ENCODE measurements at regions not wholly inside any gene's neighbourhood (a gene's known extent, or its start where the extent isn't known, plus 50 kb on each side); places are given as distances from the start of the nearest gene placed in this dataset.

DNA sequence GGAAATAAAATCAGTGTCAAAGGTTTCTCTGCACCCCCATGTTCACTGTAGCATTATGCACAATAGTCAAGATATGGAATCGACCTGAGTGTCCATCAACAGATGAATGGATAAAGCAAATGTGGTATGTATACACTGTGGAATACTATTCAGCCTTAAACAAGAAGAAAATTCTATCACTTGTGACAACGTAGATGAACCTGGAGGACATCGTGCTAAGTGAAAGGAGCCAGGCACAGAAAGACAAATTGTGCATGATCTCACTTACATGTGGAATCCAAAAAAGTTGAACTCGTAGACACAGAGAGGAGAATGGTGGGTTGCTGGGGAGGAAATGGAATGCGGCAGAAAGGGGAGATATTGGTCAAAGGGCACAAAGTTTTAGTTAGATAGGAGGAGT, 136.3 kb upstream of the ESR1 start:
- H3K4me1 ChIP-seq (ENCODE audit: low read length): peaks cover 15% of the 10 kb centered on the region
- no peaks in the 10 kb centered on the region for H3K79me2 ChIP-seq (ENCODE audit: low read length)
- no peak overlapping the region for H3K27ac ChIP-seq (ENCODE audit: low read length)
- no peak overlapping the region for H2AFZ ChIP-seq (ENCODE audit: low read length)
- DNase-seq: no peak
- H3K36me3 ChIP-seq (ENCODE audit: insufficient read depth, low read length): no peaks in the 10 kb centered on the region
- H3K9me2 ChIP-seq (replicated peaks; ENCODE audit: insufficient read depth, low read length): no peaks in the 10 kb centered on the region
- no peak overlapping the region for H3K4me2 ChIP-seq (ENCODE audit: low read depth, low read length, poor library complexity, severe bottlenecking)
- H3K9ac ChIP-seq (ENCODE audit: low read length): no peak overlapping the region
- no peaks in the 10 kb centered on the region for H3K27me3 ChIP-seq (ENCODE audit: low read length)
- H3K4me3 ChIP-seq (ENCODE audit: low read length): no peak overlapping the region
- H3K9me3 ChIP-seq (ENCODE audit: low read length): no peaks in the 10 kb centered on the region
- no peaks in the 10 kb centered on the region for H4K20me1 ChIP-seq (ENCODE audit: insufficient read depth, low read depth, low read length)

DNA sequence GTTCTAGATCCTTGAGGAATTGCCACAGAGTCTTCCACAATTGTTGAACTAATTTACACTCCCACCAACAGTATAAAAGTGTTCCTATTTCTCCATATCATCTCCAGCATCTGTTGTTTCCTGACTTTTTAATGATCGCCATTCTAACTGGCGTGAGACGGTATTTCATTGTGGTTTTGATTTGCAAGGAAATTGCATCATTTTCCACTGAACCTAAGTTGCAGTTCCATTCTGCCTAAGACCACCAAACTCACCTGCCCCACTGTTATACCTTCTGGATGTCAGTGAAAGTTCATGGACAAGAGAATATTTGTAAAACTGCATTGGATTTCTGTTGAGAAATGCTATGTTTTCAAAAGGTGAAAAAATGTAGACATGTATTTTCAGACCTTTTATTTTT, 132.9 kb upstream of the ESR1 start:
- H3K27ac ChIP-seq (ENCODE audit: low read length): no peak overlapping the region
- no peaks in the 10 kb centered on the region for H3K36me3 ChIP-seq (ENCODE audit: insufficient read depth, low read length)
- no peaks in the 10 kb centered on the region for H3K9me3 ChIP-seq (ENCODE audit: low read length)
- H3K4me2 ChIP-seq (ENCODE audit: low read depth, low read length, poor library complexity, severe bottlenecking): no peak overlapping the region
- H3K4me3 ChIP-seq (ENCODE audit: low read length): no peak overlapping the region
- no peak overlapping the region for H3K9ac ChIP-seq (ENCODE audit: low read length)
- peaks cover 16% of the 10 kb centered on the region for H3K4me1 ChIP-seq (ENCODE audit: low read length)
- H2AFZ ChIP-seq (ENCODE audit: low read length): no peak overlapping the region
- DNase-seq: no peak
- no peaks in the 10 kb centered on the region for H3K27me3 ChIP-seq (ENCODE audit: low read length)
- H3K79me2 ChIP-seq (ENCODE audit: low read length): no peaks in the 10 kb centered on the region
- no peaks in the 10 kb centered on the region for H4K20me1 ChIP-seq (ENCODE audit: insufficient read depth, low read depth, low read length)
- H3K9me2 ChIP-seq (replicated peaks; ENCODE audit: insufficient read depth, low read length): no peaks in the 10 kb centered on the region

DNA sequence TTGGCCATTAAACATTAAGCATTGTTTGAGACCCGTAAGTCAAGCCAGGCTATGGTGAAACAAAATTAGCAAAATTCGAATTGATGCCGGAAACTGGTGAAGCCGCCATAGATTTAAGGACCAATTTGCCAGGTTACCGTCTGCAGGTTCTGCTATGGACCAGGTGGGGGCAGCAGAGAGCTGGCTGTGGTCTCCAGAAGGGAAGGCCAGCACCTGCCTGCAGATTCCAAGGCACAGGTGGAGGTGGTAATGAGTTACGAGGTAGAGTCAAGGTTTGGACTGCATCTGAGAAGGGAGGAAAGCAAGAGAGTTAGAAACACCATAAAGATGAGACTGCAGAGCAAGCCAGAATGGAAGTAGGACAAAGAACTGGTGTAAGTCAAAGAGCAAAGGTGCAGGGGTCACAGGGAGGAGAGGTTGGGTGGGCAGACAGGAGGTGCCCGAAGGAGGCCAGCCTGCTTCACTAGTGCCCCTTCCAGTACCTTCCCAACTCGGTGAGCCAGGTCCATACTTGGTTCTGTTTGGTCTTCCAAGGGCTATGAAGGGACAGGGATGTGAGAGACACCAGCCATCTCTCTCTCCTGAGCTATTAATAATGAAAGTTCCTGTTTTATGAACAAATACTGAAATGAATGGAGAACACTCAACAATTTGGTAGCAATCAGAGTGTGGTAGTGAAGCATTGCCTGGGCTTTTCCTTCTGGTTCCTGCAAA, 131.6 kb upstream of the ESR1 start:
- H3K4me1 ChIP-seq (ENCODE audit: low read length): peaks cover 16% of the 10 kb centered on the region
- peak overlapping the region; percentile 69 for H2AFZ ChIP-seq (ENCODE audit: low read length)

DNA sequence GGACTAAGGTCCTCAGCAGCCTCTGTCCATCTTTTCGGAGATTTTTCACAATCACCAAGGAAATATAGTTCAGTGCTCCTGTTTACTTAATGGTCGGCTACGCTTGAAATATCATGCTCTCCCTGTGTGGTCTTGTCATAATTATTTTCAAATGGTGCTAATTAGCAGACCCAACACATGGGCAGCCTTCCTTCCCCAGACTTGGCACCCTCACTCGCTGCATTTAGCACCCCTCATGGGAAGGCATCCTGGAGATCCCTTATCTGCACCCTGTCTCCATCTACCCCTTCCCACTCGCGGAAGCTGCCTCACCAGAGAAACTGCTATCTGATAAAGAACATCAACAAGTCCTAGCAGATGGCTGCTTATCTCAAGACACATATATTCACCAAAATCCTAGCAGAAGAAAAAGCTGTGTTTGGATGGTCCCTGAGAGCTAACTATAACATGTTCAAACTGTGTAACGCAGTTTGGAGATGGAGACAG, 131.0 kb upstream of the ESR1 start:
- no peak overlapping the region for H3K27ac ChIP-seq (ENCODE audit: low read length)
- 0 out of 2 replicates have a peak overlapping the region, but pooled peaks have one; percentile 30 for H2AFZ ChIP-seq (ENCODE audit: low read length)
- no peaks in the 10 kb centered on the region for H3K36me3 ChIP-seq (ENCODE audit: insufficient read depth, low read length)
- no peaks in the 10 kb centered on the region for H4K20me1 ChIP-seq (ENCODE audit: insufficient read depth, low read depth, low read length)
- no peaks in the 10 kb centered on the region for H3K9me2 ChIP-seq (replicated peaks; ENCODE audit: insufficient read depth, low read length)
- H3K4me3 ChIP-seq (ENCODE audit: low read length): no peak overlapping the region
- H3K27me3 ChIP-seq (ENCODE audit: low read length): no peaks in the 10 kb centered on the region
- H3K9ac ChIP-seq (ENCODE audit: low read length): no peak overlapping the region
- no peak for DNase-seq
- no peaks in the 10 kb centered on the region for H3K9me3 ChIP-seq (ENCODE audit: low read length)
- peaks cover 16% of the 10 kb centered on the region for H3K4me1 ChIP-seq (ENCODE audit: low read length)
- no peaks in the 10 kb centered on the region for H3K79me2 ChIP-seq (ENCODE audit: low read length)
- H3K4me2 ChIP-seq (ENCODE audit: low read depth, low read length, poor library complexity, severe bottlenecking): no peak overlapping the region

More for the DNA sequence above, 131.6 kb upstream of the ESR1 start:
- H3K4me2 ChIP-seq (ENCODE audit: low read depth, low read length, poor library complexity, severe bottlenecking): peak overlapping the region; percentile 57
- no peak overlapping the region for H3K27ac ChIP-seq (ENCODE audit: low read length)
- H3K9me3 ChIP-seq (ENCODE audit: low read length): no peaks in the 10 kb centered on the region
- H4K20me1 ChIP-seq (ENCODE audit: insufficient read depth, low read depth, low read length): no peaks in the 10 kb centered on the region
- no peaks in the 10 kb centered on the region for H3K36me3 ChIP-seq (ENCODE audit: insufficient read depth, low read length)
- peak overlapping the region; percentile 23; the same call in 1 of the 2 replicates for H3K4me3 ChIP-seq (ENCODE audit: low read length)
- no peaks in the 10 kb centered on the region for H3K27me3 ChIP-seq (ENCODE audit: low read length)
- H3K9ac ChIP-seq (ENCODE audit: low read length): peak overlapping the region; percentile 44
- no peaks in the 10 kb centered on the region for H3K9me2 ChIP-seq (replicated peaks; ENCODE audit: insufficient read depth, low read length)
- DNase-seq: peak; percentile 92
- H3K79me2 ChIP-seq (ENCODE audit: low read length): no peaks in the 10 kb centered on the region

DNA sequence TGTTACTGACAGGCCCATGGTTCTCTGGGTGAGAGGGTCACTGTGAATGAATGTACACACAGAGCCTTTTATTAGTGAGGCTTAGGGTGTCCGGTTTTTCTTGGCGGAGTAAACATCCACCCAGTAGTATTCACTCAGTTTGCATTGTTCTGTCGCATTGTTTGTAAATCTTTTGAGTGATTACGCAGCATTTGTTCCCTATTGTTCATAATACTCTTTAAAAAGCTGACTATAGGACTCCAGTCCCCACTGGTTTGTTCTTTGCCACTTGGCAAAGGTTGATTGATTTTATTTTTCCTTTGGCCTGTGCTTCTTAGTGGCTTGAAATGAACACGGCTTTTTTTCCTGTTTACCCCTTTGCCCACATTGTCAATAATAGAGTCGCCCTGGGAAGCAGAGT, 130.1 kb upstream of the ESR1 start:
- H3K9ac ChIP-seq (ENCODE audit: low read length): no peak overlapping the region
- H3K36me3 ChIP-seq (ENCODE audit: insufficient read depth, low read length): no peaks in the 10 kb centered on the region
- no peaks in the 10 kb centered on the region for H3K79me2 ChIP-seq (ENCODE audit: low read length)
- H3K27ac ChIP-seq (ENCODE audit: low read length): no peak overlapping the region
- H3K27me3 ChIP-seq (ENCODE audit: low read length): no peaks in the 10 kb centered on the region
- no peak for DNase-seq
- peaks cover 16% of the 10 kb centered on the region for H3K4me1 ChIP-seq (ENCODE audit: low read length)
- H4K20me1 ChIP-seq (ENCODE audit: insufficient read depth, low read depth, low read length): no peaks in the 10 kb centered on the region
- H2AFZ ChIP-seq (ENCODE audit: low read length): no peak overlapping the region
- H3K4me2 ChIP-seq (ENCODE audit: low read depth, low read length, poor library complexity, severe bottlenecking): no peak overlapping the region
- H3K9me2 ChIP-seq (replicated peaks; ENCODE audit: insufficient read depth, low read length): no peaks in the 10 kb centered on the region
- no peak overlapping the region for H3K4me3 ChIP-seq (ENCODE audit: low read length)
- H3K9me3 ChIP-seq (ENCODE audit: low read length): no peaks in the 10 kb centered on the region

DNA sequence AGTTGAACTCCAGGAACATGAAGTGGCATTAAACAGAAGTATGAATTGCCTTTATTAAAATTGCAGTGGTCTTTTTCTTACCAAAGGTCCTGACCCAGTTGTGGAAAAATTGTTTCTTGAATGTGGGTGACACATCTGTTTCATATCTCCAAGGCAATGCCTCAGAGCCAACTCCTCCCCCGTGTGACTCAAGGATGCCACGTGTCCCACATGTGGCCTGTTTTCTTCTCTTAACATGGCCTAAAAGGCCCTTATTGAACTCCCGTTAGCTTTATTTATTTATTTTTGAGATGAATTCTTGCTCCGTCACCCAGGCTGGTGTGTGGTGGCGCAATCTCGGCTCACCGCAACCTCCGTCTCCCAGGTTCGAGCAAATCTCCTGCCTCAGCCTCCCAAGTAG, 128.4 kb upstream of the ESR1 start:
- Histone ChIP-seq H4K20me1 (ENCODE audit: insufficient read depth, low read depth, low read length) (no peaks in the 10 kb centered on the region), H3K27me3 (ENCODE audit: low read length) (no peaks in the 10 kb centered on the region), H3K27ac (ENCODE audit: low read length) (no peak overlapping the region), H2AFZ (ENCODE audit: low read length) (no peak overlapping the region), H3K4me3 (ENCODE audit: low read length) (no peak overlapping the region), H3K9ac (ENCODE audit: low read length) (no peak overlapping the region), H3K4me2 (ENCODE audit: low read depth, low read length, poor library complexity, severe bottlenecking) (no peak overlapping the region), H3K9me3 (ENCODE audit: low read length) (no peaks in the 10 kb centered on the region), H3K79me2 (ENCODE audit: low read length) (no peaks in the 10 kb centered on the region), H3K4me1 (ENCODE audit: low read length) (peaks cover 16% of the 10 kb centered on the region), H3K9me2 (replicated peaks; ENCODE audit: insufficient read depth, low read length) (no peaks in the 10 kb centered on the region), H3K36me3 (ENCODE audit: insufficient read depth, low read length) (no peaks in the 10 kb centered on the region)
- no peak for DNase-seq

GRCh38 chr6:151679941-151680340, 127.5 kb upstream of the ESR1 start:
- Histone ChIP-seq H2AFZ (ENCODE audit: low read length) (no peak overlapping the region), H3K79me2 (ENCODE audit: low read length) (no peaks in the 10 kb centered on the region), H3K9me3 (ENCODE audit: low read length) (no peaks in the 10 kb centered on the region), H3K27ac (ENCODE audit: low read length) (no peak overlapping the region), H3K9ac (ENCODE audit: low read length) (no peak overlapping the region), H3K4me2 (ENCODE audit: low read depth, low read length, poor library complexity, severe bottlenecking) (no peak overlapping the region), H3K4me3 (ENCODE audit: low read length) (no peak overlapping the region), H3K9me2 (replicated peaks; ENCODE audit: insufficient read depth, low read length) (no peaks in the 10 kb centered on the region), H3K36me3 (ENCODE audit: insufficient read depth, low read length) (no peaks in the 10 kb centered on the region), H4K20me1 (ENCODE audit: insufficient read depth, low read depth, low read length) (no peaks in the 10 kb centered on the region), H3K27me3 (ENCODE audit: low read length) (no peaks in the 10 kb centered on the region), H3K4me1 (ENCODE audit: low read length) (peaks cover 16% of the 10 kb centered on the region)
- DNase-seq: no peak

GRCh38 chr6:151680846-151681432, 126.5 kb upstream of the ESR1 start:
- Histone ChIP-seq H3K36me3 (ENCODE audit: insufficient read depth, low read length) (no peaks in the 10 kb centered on the region), H3K9me2 (replicated peaks; ENCODE audit: insufficient read depth, low read length) (no peaks in the 10 kb centered on the region), H3K4me3 (ENCODE audit: low read length) (no peak overlapping the region), H3K4me1 (ENCODE audit: low read length) (peaks cover 8% of the 10 kb centered on the region), H3K9ac (ENCODE audit: low read length) (no peak overlapping the region), H2AFZ (ENCODE audit: low read length) (no peak overlapping the region), H4K20me1 (ENCODE audit: insufficient read depth, low read depth, low read length) (no peaks in the 10 kb centered on the region), H3K79me2 (ENCODE audit: low read length) (no peaks in the 10 kb centered on the region), H3K27me3 (ENCODE audit: low read length) (no peaks in the 10 kb centered on the region), H3K4me2 (ENCODE audit: low read depth, low read length, poor library complexity, severe bottlenecking) (no peak overlapping the region), H3K9me3 (ENCODE audit: low read length) (no peaks in the 10 kb centered on the region), H3K27ac (ENCODE audit: low read length) (no peak overlapping the region)
- no peak for DNase-seq
